H9 (cell line): ENCODE measurements at regions not wholly inside any gene's neighbourhood (a gene's known extent, or its start where the extent isn't known, plus 50 kb on each side); places are given as distances from the start of the nearest gene placed in this dataset.

Source experiments
- DNase-seq: peaks from one replicate; pipeline ENCODE4 v3.0.0-alpha.2; 2017
- H2AFZ ChIP-seq: one replicate; pipeline ENCODE4 v1.6.1; 2013; ENCODE audit warnings: mild to moderate bottlenecking, low read length, control low read depth, moderate library complexity
- H2AK5ac ChIP-seq: 2 replicates; pipeline ENCODE4 v1.6.1; 2013; ENCODE audit warnings: low read length, control low read depth, mixed read lengths; ENCODE audit not compliant: insufficient read length
- H2BK120ac ChIP-seq: one replicate; pipeline ENCODE4 v1.6.1; 2013; ENCODE audit warnings: low read depth, mild to moderate bottlenecking, low read length, control low read depth, inconsistent platforms; ENCODE audit not compliant: poor library complexity, severe bottlenecking
- H2BK12ac ChIP-seq: 2 replicates; pipeline ENCODE4 v1.6.1; 2013; ENCODE audit warnings: low read length, control low read depth, mixed read lengths, low read depth; ENCODE audit not compliant: insufficient read length
- H2BK15ac ChIP-seq: 2 replicates; pipeline ENCODE4 v1.6.1; 2013; ENCODE audit warnings: low read depth, low read length, control low read depth
- H2BK20ac ChIP-seq: one replicate; pipeline ENCODE4 v1.6.1; 2013; ENCODE audit warnings: low read depth, mild to moderate bottlenecking, low read length, control low read depth, inconsistent platforms; ENCODE audit not compliant: poor library complexity, severe bottlenecking
- H2BK5ac ChIP-seq: 2 replicates; pipeline ENCODE4 v1.6.1; 2013; ENCODE audit warnings: low read length, control low read depth, mixed read lengths; ENCODE audit not compliant: insufficient read length
- H3K14ac ChIP-seq: 2 replicates; pipeline ENCODE4 v1.6.1; 2013; ENCODE audit warnings: low read length, control low read depth; ENCODE audit not compliant: insufficient read depth
- H3K18ac ChIP-seq: 2 replicates; pipeline ENCODE4 v1.6.1; 2013; ENCODE audit warnings: low read depth, mild to moderate bottlenecking, mixed read lengths, low read length, control low read depth; ENCODE audit not compliant: insufficient read length
- H3K23ac ChIP-seq: 2 replicates; pipeline ENCODE4 v1.6.1; 2013; ENCODE audit warnings: low read length, control low read depth, mixed read lengths, low read depth; ENCODE audit not compliant: insufficient read length
- H3K23me2 ChIP-seq: 2 replicates; pipeline ENCODE4 v1.6.1; 2013; ENCODE audit warnings: low read depth, mild to moderate bottlenecking, mixed read lengths, low read length, control low read depth; ENCODE audit not compliant: insufficient read length, poor library complexity, severe bottlenecking
- H3K27ac ChIP-seq: 2 replicates; pipeline ENCODE4 v1.5.1; 2013; ENCODE audit warnings: low read length, control low read depth, mixed read lengths, low read depth; ENCODE audit not compliant: insufficient read length
- H3K27me3 ChIP-seq: 2 replicates; pipeline ENCODE4 v1.6.1; 2013; ENCODE audit warnings: low read length, control low read depth, inconsistent platforms; ENCODE audit not compliant: insufficient read depth
- H3K4ac ChIP-seq: 2 replicates; pipeline ENCODE4 v1.6.1; 2013; ENCODE audit warnings: low read depth, mild to moderate bottlenecking, control low read depth, inconsistent platforms, low read length, moderate library complexity
- H3K4me1 ChIP-seq: 2 replicates; pipeline ENCODE4 v1.6.1; 2013; ENCODE audit warnings: low read length, control low read depth, inconsistent platforms; ENCODE audit not compliant: insufficient read depth
- H3K4me2 ChIP-seq: 2 replicates; pipeline ENCODE4 v1.6.1; 2013; ENCODE audit warnings: low read length, control low read depth, mixed read lengths; ENCODE audit not compliant: insufficient read length, insufficient read depth
- H3K56ac ChIP-seq: 2 replicates; pipeline ENCODE4 v1.6.1; 2013; ENCODE audit warnings: low read depth, mild to moderate bottlenecking, mixed read lengths, low read length, control low read depth; ENCODE audit not compliant: insufficient read length
- H3K79me1 ChIP-seq: 2 replicates; pipeline ENCODE4 v1.6.1; 2013; ENCODE audit warnings: low read depth, mild to moderate bottlenecking, moderate library complexity, low read length, control low read depth, inconsistent platforms; ENCODE audit not compliant: insufficient read depth, poor library complexity, severe bottlenecking
- H3K79me2 ChIP-seq: 2 replicates; pipeline ENCODE4 v1.6.1; 2013; ENCODE audit warnings: low read length, control low read depth, inconsistent platforms; ENCODE audit not compliant: insufficient read depth
- H3K9ac ChIP-seq: 2 replicates; pipeline ENCODE4 v1.6.1; 2013; ENCODE audit warnings: low read length, control low read depth, mixed read lengths; ENCODE audit not compliant: insufficient read length; ENCODE audit errors: extremely low read depth
- H3K9me3 ChIP-seq: one replicate; pipeline ENCODE4 v1.6.1; 2013; ENCODE audit warnings: low read depth, low read length, inconsistent platforms; ENCODE audit not compliant: control insufficient read depth
- H3T11ph ChIP-seq: one replicate; pipeline ENCODE4 v1.6.1; 2013; ENCODE audit warnings: mild to moderate bottlenecking, low read length, control low read depth, inconsistent platforms
- H4K20me1 ChIP-seq: one replicate; pipeline ENCODE4 v1.6.1; 2013; ENCODE audit not compliant: control insufficient read depth, insufficient read length, insufficient read depth
- H4K5ac ChIP-seq: 2 replicates; pipeline ENCODE4 v1.6.1; 2013; ENCODE audit warnings: low read depth, mild to moderate bottlenecking, mixed read lengths, low read length, control low read depth; ENCODE audit not compliant: insufficient read length
- H4K8ac ChIP-seq: replicated peaks from 2 replicates; pipeline ENCODE4 v1.6.1; 2013; ENCODE audit warnings: low read length, control low read depth, mixed read lengths, low read depth; ENCODE audit not compliant: insufficient read length
- H4K91ac ChIP-seq: 2 replicates; pipeline ENCODE4 v1.6.1; 2013; ENCODE audit warnings: low read depth, mild to moderate bottlenecking, moderate library complexity, mixed read lengths, low read length, control low read depth; ENCODE audit not compliant: insufficient read length
- H3K27ac Mint-ChIP-seq, 3 experiments: 2 replicates in 2 of 3; 3 replicates in 1 of 3; pipeline ENCODE4 v1.8.0; 2020 to 2021; ENCODE audit warnings: mixed read lengths in 3 of 3, mild to moderate bottlenecking in 1 of 3, moderate library complexity in 1 of 3
- H3K27me3 Mint-ChIP-seq: 2 replicates; pipeline ENCODE4 v1.8.0; 2021; ENCODE audit warnings: low read depth, mild to moderate bottlenecking, moderate library complexity, mixed read lengths
- H3K36me3 Mint-ChIP-seq, 3 experiments: 2 replicates in 2 of 3; 3 replicates in 1 of 3; pipeline ENCODE4 v1.8.0; 2020 to 2021; ENCODE audit warnings: low read depth in 3 of 3, mixed read lengths in 3 of 3; ENCODE audit not compliant: insufficient read depth in 1 of 3
- H3K4me1 Mint-ChIP-seq, 2 experiments: 2 replicates each; pipeline ENCODE4 v1.8.0; 2020; ENCODE audit warnings: mixed read lengths in 2 of 2
- H3K4me3 Mint-ChIP-seq, 2 experiments: 2 replicates in 1 of 2; 3 replicates in 1 of 2; pipeline ENCODE4 v1.8.0; 2020 to 2021; ENCODE audit warnings: mild to moderate bottlenecking in 2 of 2, mixed read lengths in 2 of 2, moderate library complexity in 1 of 2
- H3K9me3 Mint-ChIP-seq, 2 experiments: 2 replicates in 1 of 2; 3 replicates in 1 of 2; pipeline ENCODE4 v1.8.0; 2020; ENCODE audit warnings: mild to moderate bottlenecking in 2 of 2, mixed read lengths in 2 of 2, moderate library complexity in 1 of 2
- CTCF ChIP-seq: fragments of 200-600 bp; sonication (generic); conservative IDR thresholded peaks from 3 replicates; pipeline ENCODE4 v1.8.0; 2021; ENCODE audit warnings: antibody characterized with exemption, mild to moderate bottlenecking
- WGBS: extraction: QIAGEN DNeasy Blood & Tissue Kit; methylation state at CpG from one replicate; pipeline ENCODE4 v1.1.7; 2013; ENCODE audit warnings: missing lambda C conversion rate, low lambda C conversion rate, mixed read lengths; ENCODE audit not compliant: insufficient read length; ENCODE audit errors: extremely low coverage; 5-methylcytosine and 5-hydroxymethylcytosine counted together

GRCh38 chr3:25354071-25354470 lies 74.0 kb upstream of the RARB start:
- H3K4me2 ChIP-seq: no peak overlapping the region
- H2BK120ac ChIP-seq: no peak overlapping the region
- no peaks in the 10 kb centered on the region for H4K20me1 ChIP-seq
- WGBS: no CpG with 5 or more reads among the region's 3 CpGs
- H3K4me1 ChIP-seq: no peaks in the 10 kb centered on the region
- H3K18ac ChIP-seq: no peak overlapping the region
- H3K23me2 ChIP-seq: no peaks in the 10 kb centered on the region
- Mint-ChIP-seq H3K9me3 (peaks cover 0 to 10% of the 10 kb centered on the region in 2 experiments; a peak in 3 of 5 replicates), H3K4me1 (peaks cover 15 to 18% of the 10 kb centered on the region in 2 experiments), H3K27me3 (no peaks in the 10 kb centered on the region), H3K27ac (no peak overlapping the region), H3K4me3 (no peak overlapping the region), H3K36me3 (no peaks in the 10 kb centered on the region; a peak in 1 of 7 replicates)
- no peak overlapping the region for H3K56ac ChIP-seq
- H2AFZ ChIP-seq: no peak overlapping the region
- no peak overlapping the region for H2BK15ac ChIP-seq
- H3K14ac ChIP-seq: no peak overlapping the region
- DNase-seq: no peak
- H3K79me2 ChIP-seq: no peaks in the 10 kb centered on the region
- no peaks in the 10 kb centered on the region for H3K27me3 ChIP-seq
- H3T11ph ChIP-seq: no peak overlapping the region
- no peak overlapping the region for H3K27ac ChIP-seq
- H4K91ac ChIP-seq: no peak overlapping the region
- H2BK20ac ChIP-seq: no peak overlapping the region
- H3K4ac ChIP-seq: no peak overlapping the region
- H3K23ac ChIP-seq: no peak overlapping the region
- no peak overlapping the region for H3K9ac ChIP-seq
- H3K9me3 ChIP-seq: no peaks in the 10 kb centered on the region
- H4K8ac ChIP-seq: no peak overlapping the region
- H3K79me1 ChIP-seq: no peaks in the 10 kb centered on the region
- TF ChIP-seq CTCF: no peak
- H4K5ac ChIP-seq: no peak overlapping the region
- no peak overlapping the region for H2AK5ac ChIP-seq
- H2BK12ac ChIP-seq: no peak overlapping the region
- no peak overlapping the region for H2BK5ac ChIP-seq
